Osteocyte (in vitro differentiated cells): ENCODE measurements at regions not wholly inside any gene's neighbourhood (a gene's known extent, or its start where the extent isn't known, plus 50 kb on each side); places are given as distances from the start of the nearest gene placed in this dataset.

ENCODE experiments used
- DNase-seq: peaks from one replicate; pipeline ENCODE4 v3.0.0; 2021; ENCODE audit warnings: mixed read lengths; ENCODE audit not compliant: unreplicated experiment; ENCODE audit errors: extremely low spot score
- H3K27ac Mint-ChIP-seq: one replicate; pipeline ENCODE4 v1.8.0; 2021; ENCODE audit warnings: mild to moderate bottlenecking, mixed read lengths; ENCODE audit not compliant: unreplicated experiment
- H3K27me3 Mint-ChIP-seq: one replicate; pipeline ENCODE4 v1.8.0; 2021; ENCODE audit warnings: mixed read lengths; ENCODE audit not compliant: unreplicated experiment
- H3K36me3 Mint-ChIP-seq: one replicate; pipeline ENCODE4 v1.8.0; 2021; ENCODE audit warnings: mixed read lengths; ENCODE audit not compliant: unreplicated experiment
- H3K4me1 Mint-ChIP-seq: one replicate; pipeline ENCODE4 v1.8.0; 2021; ENCODE audit warnings: mixed read lengths; ENCODE audit not compliant: unreplicated experiment
- H3K4me3 Mint-ChIP-seq: one replicate; pipeline ENCODE4 v1.8.0; 2021; ENCODE audit warnings: mild to moderate bottlenecking, moderate library complexity, mixed read lengths; ENCODE audit not compliant: unreplicated experiment
- H3K9me3 Mint-ChIP-seq: one replicate; pipeline ENCODE4 v1.8.0; 2021; ENCODE audit warnings: mixed read lengths; ENCODE audit not compliant: unreplicated experiment
- CTCF ChIP-seq: fragments of 200-600 bp; sonication (generic); IDR thresholded peaks from 2 replicates; pipeline ENCODE4 v1.5.0; 2021; ENCODE audit warnings: antibody characterized with exemption, mild to moderate bottlenecking, moderate library complexity

DNA sequence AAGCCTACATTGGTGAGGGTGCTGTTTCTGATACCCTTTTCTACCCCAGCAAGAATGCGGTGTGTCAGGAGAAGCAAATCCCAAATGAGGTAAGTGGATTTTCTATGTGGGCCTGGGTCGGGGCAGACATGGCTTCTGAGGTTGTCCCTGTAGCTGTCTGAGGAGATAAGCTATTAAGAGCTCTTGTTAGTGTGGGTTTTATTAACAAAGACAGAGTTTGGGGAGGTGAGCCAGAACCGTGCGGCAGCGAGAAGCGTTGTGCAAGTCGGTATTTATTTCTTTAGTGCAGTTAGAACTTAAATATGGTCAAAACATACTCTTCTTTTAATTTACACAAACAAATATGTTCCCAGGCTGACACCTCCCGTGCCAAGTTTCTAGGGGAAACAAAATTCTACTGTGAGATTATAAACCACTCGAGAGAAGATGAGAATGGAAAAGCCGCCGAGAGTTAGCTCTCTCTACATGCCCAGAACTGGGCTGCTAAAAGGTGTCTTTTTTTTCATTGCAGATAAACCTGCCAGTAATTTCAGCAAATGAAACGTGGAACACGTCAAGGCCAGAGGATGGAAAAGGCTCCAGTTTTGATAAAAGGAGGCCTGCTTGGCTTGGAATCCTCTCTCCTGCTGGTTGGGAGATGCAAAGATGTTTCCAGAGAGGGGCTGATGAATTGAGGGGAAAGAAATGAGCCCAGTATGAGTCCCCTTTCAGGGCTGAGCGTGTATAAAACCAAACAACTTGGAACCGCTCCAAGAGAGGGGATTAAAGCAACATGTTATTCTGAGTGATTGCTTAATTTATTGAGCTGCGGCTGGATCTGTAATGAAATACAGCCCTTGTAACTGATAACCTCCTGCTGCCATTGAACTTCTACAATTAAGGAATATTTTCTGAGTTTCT is 254.6 kb downstream of the MRTFB start:
- Mint-ChIP-seq H3K4me3 (no peak overlapping the region), H3K4me1 (peaks cover 12% of the 10 kb centered on the region), H3K27me3 (no peaks in the 10 kb centered on the region), H3K9me3 (no peaks in the 10 kb centered on the region), H3K36me3 (peaks cover 13% of the 10 kb centered on the region), H3K27ac (no peak overlapping the region)
- no peak for TF ChIP-seq CTCF
- DNase-seq: no peak

- Mint-ChIP-seq H3K27ac (peak overlapping the region; percentile 38), H3K4me1 (peaks cover 12% of the 10 kb centered on the region), H3K9me3 (no peaks in the 10 kb centered on the region), H3K27me3 (no peaks in the 10 kb centered on the region), H3K36me3 (peaks cover 15% of the 10 kb centered on the region), H3K4me3 (no peak overlapping the region)
- TF ChIP-seq CTCF: no peak
- DNase-seq: no peak
Measured at GRCh38 chr16:14324581-14324980, 253.5 kb downstream of the MRTFB start.

DNA sequence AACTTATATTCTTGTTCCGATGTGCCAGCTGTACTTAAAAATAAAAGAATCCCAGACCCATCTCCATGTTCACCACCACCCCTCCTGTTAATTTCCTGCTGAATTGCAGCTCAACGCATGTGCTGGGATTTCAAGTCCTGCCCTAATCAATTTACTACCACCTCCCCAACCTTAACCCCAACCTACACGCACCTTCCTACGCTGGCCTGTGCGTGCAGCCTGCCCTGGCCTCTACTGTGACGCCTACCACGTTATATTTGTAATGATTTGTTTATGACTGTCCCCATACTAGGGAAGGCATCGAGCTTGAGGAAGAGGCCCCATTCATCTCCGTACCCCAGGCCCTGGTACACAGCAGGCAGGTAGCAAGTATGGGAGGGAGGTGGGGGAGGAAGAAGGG is 251.1 kb downstream of the MRTFB start:
- Mint-ChIP-seq H3K4me3 (no peak overlapping the region), H3K9me3 (no peaks in the 10 kb centered on the region), H3K27ac (no peak overlapping the region), H3K27me3 (no peaks in the 10 kb centered on the region), H3K36me3 (peaks cover 4% of the 10 kb centered on the region), H3K4me1 (peaks cover 17% of the 10 kb centered on the region)
- no peak for DNase-seq
- no peak for TF ChIP-seq CTCF

GRCh38 chr16:14321542-14321941 is 250.4 kb downstream of the MRTFB start:
- peaks cover 4% of the 10 kb centered on the region for H3K36me3 Mint-ChIP-seq
- DNase-seq: no peak
- H3K27me3 Mint-ChIP-seq: no peaks in the 10 kb centered on the region
- no peak overlapping the region for H3K4me3 Mint-ChIP-seq
- TF ChIP-seq CTCF: no peak
- H3K4me1 Mint-ChIP-seq: peaks cover 18% of the 10 kb centered on the region
- no peaks in the 10 kb centered on the region for H3K9me3 Mint-ChIP-seq
- H3K27ac Mint-ChIP-seq: no peak overlapping the region

DNA sequence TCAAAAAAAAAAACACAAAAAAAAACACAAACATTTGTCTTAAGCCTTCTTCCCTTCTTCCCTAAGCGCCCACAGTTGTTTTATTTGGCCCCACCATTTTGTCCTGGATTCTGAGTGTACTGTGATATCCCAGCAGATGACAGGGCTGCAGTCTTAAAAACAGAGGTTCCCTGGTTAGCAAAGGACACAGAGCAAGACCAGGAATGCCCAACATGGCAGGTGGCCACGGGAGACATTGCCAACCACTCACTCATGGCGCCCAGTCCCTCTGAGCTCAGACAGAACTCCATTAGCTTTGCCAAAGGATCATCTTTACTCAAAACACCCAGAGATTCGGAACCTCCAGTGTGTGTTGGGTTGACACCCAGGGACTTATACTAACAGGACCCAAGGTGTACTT is 249.3 kb downstream of the MRTFB start:
- Mint-ChIP-seq H3K36me3 (peaks cover 2% of the 10 kb centered on the region), H3K27ac (no peak overlapping the region), H3K4me1 (peaks cover 16% of the 10 kb centered on the region), H3K9me3 (no peaks in the 10 kb centered on the region), H3K27me3 (no peaks in the 10 kb centered on the region), H3K4me3 (no peak overlapping the region)
- DNase-seq: no peak
- TF ChIP-seq CTCF: no peak
